T-cell (primary cell): ENCODE measurements at regions not wholly inside any gene's neighbourhood (a gene's known extent, or its start where the extent isn't known, plus 50 kb on each side); places are given as distances from the start of the nearest gene placed in this dataset.
A peak's percentile ranks its signal among the peaks of the same experiment; 100 is the strongest.

Experiments
- ATAC-seq, 4 experiments: fragments of 200-7000 bp in 3 of 4; fragments of 150-1000 bp in 1 of 4; cut with Tn5 transposase; replicated peaks in 1 of 4; 1 replicate in 3 of 4; 2 replicates in 1 of 4; pipeline ENCODE4 v1.10.0; 2021; ENCODE audit warnings: moderate library complexity in 3 of 4, mild to moderate bottlenecking in 2 of 4, moderate number of reproducible peaks in 1 of 4
- CTCF ChIA-PET, 2 donors: fragments of 300-600 bp; sonication (Branson Sonifier 250); formaldehyde crosslinking; loops; one replicate each; lab custom pipeline; 2022; ENCODE audit warnings: antibody characterized with exemption in 2 of 2; lab: Charles Lee
- POLR2A ChIA-PET, 2 donors: fragments of 300-600 bp; sonication (Branson Sonifier 250); formaldehyde crosslinking; loops; one replicate each; lab custom pipeline; 2022; ENCODE audit warnings: antibody characterized with exemption in 2 of 2; lab: Charles Lee
- DNase-seq, 35 experiments: peaks; one replicate each; pipeline versions ENCODE4 v3.0.0 to v3.0.0-alpha.2; 2013 to 2023
- H3K27ac ChIP-seq: one replicate; pipeline ENCODE4 v1.5.1; 2013; ENCODE audit warnings: low read length
- H3K27me3 ChIP-seq, 2 experiments: replicated peaks in 1 of 2; 1 replicate in 1 of 2; 2 replicates in 1 of 2; pipeline versions ENCODE4 v1.6.1 to v1.7.0; 2013; ENCODE audit warnings: low read length in 1 of 2, mixed read lengths in 1 of 2; ENCODE audit not compliant: control insufficient read depth in 2 of 2, insufficient read depth in 2 of 2; ENCODE audit errors: extremely low read depth in 1 of 2
- H3K36me3 ChIP-seq, 2 donors: 1 replicate in 1 of 2; 2 replicates in 1 of 2; pipeline versions ENCODE4 v1.6.1 to v1.7.0; 2013; ENCODE audit warnings: low read length in 1 of 2; ENCODE audit not compliant: control insufficient read depth in 2 of 2, insufficient read depth in 1 of 2; ENCODE audit errors: extremely low read depth in 1 of 2
- H3K4me1 ChIP-seq, 2 experiments: 1 replicate in 1 of 2; 2 replicates in 1 of 2; pipeline versions ENCODE4 v1.6.1 to v1.7.0; 2013; ENCODE audit warnings: low read length in 2 of 2, mixed read lengths in 1 of 2; ENCODE audit not compliant: insufficient read depth in 2 of 2, control insufficient read depth in 1 of 2; ENCODE audit errors: extremely low read depth in 1 of 2
- H3K4me3 ChIP-seq, 2 donors: 1 replicate in 1 of 2; 2 replicates in 1 of 2; pipeline versions ENCODE4 v1.5.1 to v1.7.0; 2013; ENCODE audit warnings: mild to moderate bottlenecking in 2 of 2, low read length in 1 of 2, moderate library complexity in 1 of 2; ENCODE audit not compliant: control insufficient read depth in 1 of 2; ENCODE audit errors: extremely low read depth in 1 of 2
- H3K9me3 ChIP-seq: 2 replicates; pipeline ENCODE4 v1.7.0; 2013
- H3K27ac Mint-ChIP-seq, 2 donors: one replicate each; pipeline ENCODE4 v1.8.0; 2020 to 2021; ENCODE audit warnings: mild to moderate bottlenecking in 2 of 2, mixed read lengths in 2 of 2
- H3K27me3 Mint-ChIP-seq, 2 donors: one replicate each; pipeline ENCODE4 v1.8.0; 2021 to 2022; ENCODE audit warnings: mixed read lengths in 2 of 2
- H3K36me3 Mint-ChIP-seq: one replicate; pipeline ENCODE4 v1.8.0; 2021; ENCODE audit warnings: mixed read lengths
- H3K4me1 Mint-ChIP-seq, 3 donors: one replicate each; pipeline ENCODE4 v1.8.0; 2020 to 2022; ENCODE audit warnings: mixed read lengths in 3 of 3, mild to moderate bottlenecking in 1 of 3
- H3K4me3 Mint-ChIP-seq, 3 donors: one replicate each; pipeline ENCODE4 v1.8.0; 2020 to 2022; ENCODE audit warnings: mild to moderate bottlenecking in 3 of 3, mixed read lengths in 3 of 3, moderate library complexity in 3 of 3
- H3K9me3 Mint-ChIP-seq, 3 donors: one replicate each; pipeline ENCODE4 v1.8.0; 2020 to 2022; ENCODE audit warnings: mixed read lengths in 3 of 3
- WGBS: methylation state at CpG from one replicate; pipeline ENCODE4 v1.1.5; 2013; ENCODE audit warnings: missing lambda C conversion rate; ENCODE audit not compliant: insufficient coverage; 5-methylcytosine and 5-hydroxymethylcytosine counted together

DNA sequence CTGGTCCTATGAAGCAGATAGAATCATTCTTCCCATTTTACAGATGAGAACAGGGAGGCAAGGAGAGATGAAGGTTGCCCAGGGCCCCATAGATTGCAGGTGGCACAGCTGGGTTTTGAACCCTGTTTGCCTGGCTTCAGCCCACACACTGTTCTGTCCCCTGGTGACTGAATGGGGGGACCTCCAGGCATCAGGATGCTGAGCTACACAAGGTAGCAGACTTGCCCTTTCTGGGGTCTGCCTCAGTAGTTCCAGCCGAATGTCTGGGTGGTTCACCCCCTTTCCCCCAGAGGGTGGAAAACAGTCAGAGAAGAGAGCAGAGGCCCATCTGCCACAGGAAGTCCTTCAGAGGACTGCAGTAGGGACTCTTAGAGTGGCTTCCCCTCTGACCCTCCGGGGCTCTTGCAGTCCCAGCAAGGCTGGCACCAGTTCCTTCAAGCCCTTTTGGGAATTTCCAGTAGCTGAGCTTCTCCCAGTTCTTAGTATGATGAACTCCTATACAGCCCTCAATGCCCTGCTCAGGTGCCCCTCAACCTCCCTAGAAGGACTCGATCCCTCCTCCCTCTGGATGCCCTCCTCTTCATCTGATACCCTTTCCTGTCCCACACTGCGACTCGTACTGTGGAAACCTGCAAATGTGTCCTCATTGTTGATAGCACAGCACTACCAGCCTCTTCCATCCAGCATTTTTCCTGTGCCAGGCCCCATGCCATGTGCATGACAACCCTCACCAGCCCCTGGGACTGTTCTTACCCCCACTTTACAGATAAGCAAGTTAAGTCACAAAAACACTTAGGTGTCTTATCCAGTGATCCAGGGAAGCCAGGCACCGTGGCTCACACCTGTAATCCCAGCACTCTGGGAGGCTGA lies 82.8 kb downstream of the IGLL1 start:
- POLR2A ChIA-PET = no interaction called here
- H3K36me3 ChIP-seq = no peaks in the 10 kb centered on the region
- no peaks in the 10 kb centered on the region for H3K9me3 Mint-ChIP-seq
- no peak for ATAC-seq
- no peaks in the 10 kb centered on the region for H3K9me3 ChIP-seq
- no peak for DNase-seq
- H3K27ac Mint-ChIP-seq = no peak overlapping the region
- H3K4me1 ChIP-seq = peaks cover 5 to 13% of the 10 kb centered on the region in 2 experiments
- H3K27me3 ChIP-seq = peaks cover 0 to 36% of the 10 kb centered on the region in 2 experiments
- H3K4me3 ChIP-seq = no peak overlapping the region
- no peaks in the 10 kb centered on the region for H3K36me3 Mint-ChIP-seq
- 67% methylated on average over 5 of the region's 6 CpGs for WGBS
- CTCF ChIA-PET = no interaction called here
- H3K4me3 Mint-ChIP-seq = no peak overlapping the region
- peaks cover 3 to 4% of the 10 kb centered on the region in 2 donors for H3K27me3 Mint-ChIP-seq
- H3K27ac ChIP-seq = no peak overlapping the region
- H3K4me1 Mint-ChIP-seq = peaks cover 7 to 27% (median 14%) of the 10 kb centered on the region in 3 donors

DNA sequence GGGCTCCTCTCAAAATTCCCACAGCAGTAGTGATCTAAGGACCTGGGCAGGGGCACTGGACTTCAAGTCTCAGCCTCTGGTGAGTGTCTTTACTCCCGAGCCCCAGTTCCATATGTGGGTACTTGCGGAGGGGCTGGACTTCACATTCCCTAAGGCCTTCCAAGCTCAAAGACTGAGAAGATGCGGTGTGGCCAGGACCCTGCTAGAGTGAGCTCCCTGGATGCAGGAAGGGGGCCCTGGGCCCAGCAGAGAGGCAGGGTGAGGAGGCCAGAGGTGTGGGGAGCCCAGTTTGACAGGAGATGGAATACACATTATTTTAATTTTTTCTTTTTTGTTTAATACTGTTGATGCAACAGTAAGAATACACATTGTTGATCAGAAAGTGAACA lies 83.7 kb downstream of the IGLL1 start:
- H3K36me3 ChIP-seq = no peaks in the 10 kb centered on the region
- H3K36me3 Mint-ChIP-seq = no peaks in the 10 kb centered on the region
- no peak overlapping the region for H3K27ac Mint-ChIP-seq
- peak overlapping the region in 1 of 3 donors; percentile 56 for H3K4me3 Mint-ChIP-seq
- H3K4me1 ChIP-seq = peaks cover 5 to 13% of the 10 kb centered on the region in 2 experiments
- WGBS = no CpG with 5 or more reads among the region's 3 CpGs
- ChIA-PET CTCF (no interaction called here), POLR2A (no interaction called here)
- peaks cover 0 to 39% of the 10 kb centered on the region in 2 experiments for H3K27me3 ChIP-seq
- peaks cover 7 to 27% (median 14%) of the 10 kb centered on the region in 3 donors for H3K4me1 Mint-ChIP-seq
- peaks cover 3 to 4% of the 10 kb centered on the region in 2 donors for H3K27me3 Mint-ChIP-seq
- no peak for DNase-seq
- no peaks in the 10 kb centered on the region for H3K9me3 Mint-ChIP-seq
- no peaks in the 10 kb centered on the region for H3K9me3 ChIP-seq
- no peak overlapping the region for H3K4me3 ChIP-seq
- ATAC-seq = no peak
- no peak overlapping the region for H3K27ac ChIP-seq

DNA sequence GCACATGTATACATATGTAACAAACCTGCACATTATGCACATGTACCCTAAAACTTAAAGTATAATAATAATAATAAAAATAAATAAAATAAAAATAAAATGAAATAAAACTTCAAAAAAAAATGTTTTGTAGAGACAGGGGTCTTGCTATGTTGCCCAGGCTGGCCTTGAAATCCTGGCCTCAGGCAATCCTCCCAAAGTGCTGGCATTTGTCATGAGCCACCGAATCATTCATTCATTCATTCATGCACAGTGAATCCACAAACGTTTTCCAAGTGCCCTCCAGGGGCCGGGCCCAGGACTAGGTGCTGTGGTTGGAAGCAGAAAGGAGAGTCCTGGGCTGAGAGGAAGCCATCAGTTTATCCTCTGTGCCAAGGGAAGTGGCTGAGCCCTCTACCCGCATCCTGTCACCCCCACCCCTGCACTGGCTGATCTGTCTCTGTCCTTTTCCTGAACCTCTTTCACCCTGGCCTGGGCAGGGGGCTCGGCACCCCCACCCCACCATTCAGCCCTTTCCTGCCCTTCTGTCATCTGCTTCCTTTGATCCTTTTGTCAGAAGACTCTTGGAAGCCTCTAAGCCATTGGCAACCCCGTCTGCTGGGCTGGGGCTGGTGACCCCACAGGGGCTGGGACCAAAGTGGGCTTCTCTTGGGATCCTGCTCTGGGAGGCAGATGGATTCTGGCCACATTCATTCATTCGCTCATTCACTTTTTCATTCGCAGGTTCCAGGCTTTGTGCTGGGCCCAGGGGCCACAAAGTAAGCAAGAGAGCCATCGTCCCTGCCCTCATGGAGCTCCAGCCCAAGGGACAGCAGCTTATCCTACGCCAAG lies 84.3 kb downstream of the IGLL1 start:
- DNase-seq = peak in 4 of 35 experiments; percentile 6 to 15 (median 8)
- Histone ChIP-seq H3K4me1 (peaks cover 5 to 13% of the 10 kb centered on the region in 2 experiments), H3K36me3 (no peaks in the 10 kb centered on the region), H3K27ac (no peak overlapping the region), H3K9me3 (no peaks in the 10 kb centered on the region), H3K4me3 (no peak overlapping the region), H3K27me3 (peaks cover 0 to 39% of the 10 kb centered on the region in 2 experiments)
- POLR2A ChIA-PET = no interaction called here
- CTCF ChIA-PET = no interaction called here
- ATAC-seq = peak in 3 of 4 experiments; percentile 27 to 51 (median 37)
- peaks cover 7 to 27% (median 14%) of the 10 kb centered on the region in 3 donors for H3K4me1 Mint-ChIP-seq
- peak overlapping the region in 1 of 3 donors; percentile 56 for H3K4me3 Mint-ChIP-seq
- H3K9me3 Mint-ChIP-seq = no peaks in the 10 kb centered on the region
- H3K27ac Mint-ChIP-seq = peak overlapping the region in 1 of 2 donors; percentile 51
- peaks cover 6 to 7% of the 10 kb centered on the region in 2 donors for H3K27me3 Mint-ChIP-seq
- no peaks in the 10 kb centered on the region for H3K36me3 Mint-ChIP-seq
- WGBS = 78% methylated on average over 7 of the region's 10 CpGs

DNA sequence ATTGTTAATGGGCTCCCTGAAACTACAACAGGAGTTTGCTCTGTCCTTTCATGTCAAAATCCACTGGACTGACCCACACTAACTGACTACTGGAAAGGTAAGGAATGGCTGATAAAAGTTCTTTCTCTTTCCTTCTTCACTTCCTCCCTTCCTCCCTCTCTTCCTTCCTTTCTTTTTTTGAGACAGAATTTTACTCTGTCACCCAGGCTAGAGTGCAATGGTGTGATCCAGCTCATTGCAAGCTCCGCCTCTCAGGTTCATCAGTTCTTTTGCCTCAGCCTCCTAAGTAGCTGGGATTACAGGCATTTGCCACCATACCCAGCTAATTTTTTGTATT lies 85.2 kb downstream of the IGLL1 start:
- Mint-ChIP-seq H3K4me1 (peaks cover 7 to 27% (median 14%) of the 10 kb centered on the region in 3 donors), H3K4me3 (no peak overlapping the region), H3K27me3 (peaks cover 7% of the 10 kb centered on the region in 2 donors), H3K9me3 (no peaks in the 10 kb centered on the region), H3K36me3 (no peaks in the 10 kb centered on the region), H3K27ac (no peak overlapping the region)
- Histone ChIP-seq H3K27ac (no peak overlapping the region), H3K36me3 (no peaks in the 10 kb centered on the region), H3K9me3 (no peaks in the 10 kb centered on the region), H3K4me1 (peaks cover 5 to 13% of the 10 kb centered on the region in 2 experiments), H3K27me3 (peaks cover 0 to 40% of the 10 kb centered on the region in 2 experiments), H3K4me3 (no peak overlapping the region)
- ChIA-PET CTCF (no interaction called here), POLR2A (no interaction called here)
- no CpG with 5 or more reads among the region's 1 CpG for WGBS
- no peak for DNase-seq
- ATAC-seq = no peak

DNA sequence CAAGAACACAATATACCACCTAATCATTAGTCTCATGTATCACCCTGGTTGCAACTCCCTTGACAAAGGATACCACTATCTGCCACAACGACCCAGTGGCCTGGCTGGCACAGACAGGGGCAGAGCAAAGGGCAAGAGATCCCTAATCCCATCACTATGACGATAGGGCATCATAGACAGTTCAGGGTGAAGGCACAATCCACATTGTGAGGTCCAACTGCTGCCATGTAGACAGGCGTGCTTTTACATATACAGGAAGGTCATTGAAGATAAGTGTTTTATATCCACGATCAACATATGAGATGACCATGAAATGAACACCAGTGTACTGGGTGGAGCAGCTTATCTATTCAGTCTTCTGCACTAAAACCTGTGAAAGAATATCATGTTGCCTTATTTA lies 94.6 kb downstream of the IGLL1 start:
- Histone ChIP-seq H3K27ac (no peak overlapping the region), H3K4me3 (no peak overlapping the region), H3K36me3 (no peaks in the 10 kb centered on the region), H3K9me3 (no peaks in the 10 kb centered on the region), H3K27me3 (peaks cover 0 to 20% of the 10 kb centered on the region in 2 experiments), H3K4me1 (peaks cover 0 to 6% of the 10 kb centered on the region in 2 experiments)
- POLR2A ChIA-PET = no interaction called here
- ATAC-seq (no peak), DNase-seq (no peak)
- H3K27ac Mint-ChIP-seq = no peak overlapping the region
- peaks cover 9 to 22% of the 10 kb centered on the region in 2 donors for H3K27me3 Mint-ChIP-seq
- WGBS = no CpG with 5 or more reads among the region's 4 CpGs
- H3K4me3 Mint-ChIP-seq = no peak overlapping the region
- CTCF ChIA-PET = no interaction called here
- no peaks in the 10 kb centered on the region for H3K9me3 Mint-ChIP-seq
- no peaks in the 10 kb centered on the region for H3K36me3 Mint-ChIP-seq
- peaks cover 3 to 7% (median 4%) of the 10 kb centered on the region in 3 donors for H3K4me1 Mint-ChIP-seq

DNA sequence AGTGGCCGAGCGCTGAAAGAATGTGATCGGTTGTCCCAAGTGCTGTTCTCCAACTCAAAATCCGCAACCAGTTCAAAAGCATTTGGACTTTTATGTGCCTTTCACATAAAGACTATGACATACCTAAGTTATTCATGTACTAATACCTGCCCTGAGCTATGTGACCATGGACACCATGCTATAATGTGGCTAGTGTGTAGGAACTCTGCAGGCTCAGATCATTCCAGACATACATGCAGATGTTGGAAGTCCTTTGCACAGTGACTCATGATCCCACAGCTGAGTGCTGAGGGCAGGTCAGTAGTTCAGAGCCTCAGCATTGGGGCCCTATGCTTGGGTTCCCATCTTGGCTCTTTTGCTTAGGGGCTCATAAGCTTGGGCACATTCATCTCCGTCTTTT lies 95.4 kb downstream of the IGLL1 start:
- H3K4me1 ChIP-seq = peaks cover 0 to 6% of the 10 kb centered on the region in 2 experiments
- POLR2A ChIA-PET = no interaction called here
- peaks cover 3 to 7% (median 4%) of the 10 kb centered on the region in 3 donors for H3K4me1 Mint-ChIP-seq
- no peak overlapping the region for H3K27ac ChIP-seq
- no peaks in the 10 kb centered on the region for H3K9me3 Mint-ChIP-seq
- H3K36me3 ChIP-seq = no peaks in the 10 kb centered on the region
- H3K27ac Mint-ChIP-seq = no peak overlapping the region
- DNase-seq (no peak), ATAC-seq (no peak)
- no peak overlapping the region for H3K4me3 ChIP-seq
- H3K4me3 Mint-ChIP-seq = no peak overlapping the region
- no peaks in the 10 kb centered on the region for H3K36me3 Mint-ChIP-seq
- peaks cover 9 to 22% of the 10 kb centered on the region in 2 donors for H3K27me3 Mint-ChIP-seq
- H3K9me3 ChIP-seq = no peaks in the 10 kb centered on the region
- CTCF ChIA-PET = no interaction called here
- H3K27me3 ChIP-seq = peaks cover 0 to 14% of the 10 kb centered on the region in 2 experiments
- no CpG with 5 or more reads among the region's 5 CpGs for WGBS
